Urinary bladder (tissue), 3 donors: ENCODE measurements at regions not wholly inside any gene's neighbourhood (a gene's known extent, or its start where the extent isn't known, plus 50 kb on each side); places are given as distances from the start of the nearest gene placed in this dataset.

Experiments
- DNase-seq: peaks from one replicate; pipeline ENCODE4 v3.0.0-alpha.2; 2015; ENCODE audit errors: extremely low spot score
- H3K27ac ChIP-seq: one replicate; pipeline ENCODE4 v1.5.1; 2013; ENCODE audit warnings: low read depth, mild to moderate bottlenecking, moderate library complexity
- H3K36me3 ChIP-seq: one replicate; pipeline ENCODE4 v1.6.1; 2013; ENCODE audit warnings: mild to moderate bottlenecking, moderate library complexity; ENCODE audit not compliant: insufficient read depth
- H3K4me1 ChIP-seq: one replicate; pipeline ENCODE4 v1.6.1; 2013; ENCODE audit warnings: mild to moderate bottlenecking, moderate library complexity; ENCODE audit not compliant: insufficient read depth
- H3K4me3 ChIP-seq: one replicate; pipeline ENCODE4 v1.5.1; 2013; ENCODE audit warnings: low read depth, low read length
- WGBS: extraction: QIAGEN DNeasy Blood & Tissue Kit; methylation state at CpG from one replicate; pipeline ENCODE4 v1.1.7; 2013; 5-methylcytosine and 5-hydroxymethylcytosine counted together
- donor health status: healthy with polysubstance abuse.
- donor health status: healthy.

- H3K36me3 ChIP-seq: no peaks in the 10 kb centered on the region
- no peak overlapping the region for H3K4me3 ChIP-seq
- no peak overlapping the region for H3K27ac ChIP-seq
- DNase-seq: peak; percentile 46
- H3K4me1 ChIP-seq: no peaks in the 10 kb centered on the region
- 31% methylated on average over 6 of the region's 6 CpGs for WGBS
These were observed 287.4 kb upstream of the LYPLAL1 start for GRCh38 chr1:218886101-218886871.

GRCh38 chr1:218887141-218887925 is 286.3 kb upstream of the LYPLAL1 start:
- H3K27ac ChIP-seq: no peak overlapping the region
- no peak for DNase-seq
- WGBS: 81% methylated on average over 5 of the region's 5 CpGs
- no peaks in the 10 kb centered on the region for H3K4me1 ChIP-seq
- no peak overlapping the region for H3K4me3 ChIP-seq
- no peaks in the 10 kb centered on the region for H3K36me3 ChIP-seq

DNA sequence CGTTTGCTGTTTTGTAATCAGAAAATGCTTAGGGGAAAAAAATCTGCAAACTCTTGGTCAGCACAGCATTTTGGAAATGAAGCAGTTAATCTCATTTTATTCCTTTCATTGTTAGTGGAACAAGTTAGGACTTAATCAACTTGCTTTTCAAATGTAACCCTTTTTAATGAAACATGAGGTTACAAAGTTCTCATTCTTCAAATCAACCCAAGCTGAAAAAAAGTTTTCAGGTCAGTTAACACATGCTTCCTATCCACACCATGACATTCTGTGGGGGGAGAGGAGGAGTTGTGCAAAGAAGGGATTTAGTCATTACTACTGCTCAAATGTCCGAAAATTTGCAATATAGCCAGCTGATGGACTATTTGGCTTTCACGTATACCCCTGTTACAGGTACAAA is 283.2 kb upstream of the LYPLAL1 start:
- Histone ChIP-seq H3K36me3 (no peaks in the 10 kb centered on the region), H3K27ac (no peak overlapping the region), H3K4me1 (no peaks in the 10 kb centered on the region), H3K4me3 (no peak overlapping the region)
- no peak for DNase-seq
- WGBS: 89% methylated on average over 3 of the region's 3 CpGs

- Histone ChIP-seq H3K4me3 (no peak overlapping the region), H3K4me1 (no peaks in the 10 kb centered on the region), H3K36me3 (no peaks in the 10 kb centered on the region), H3K27ac (no peak overlapping the region)
- WGBS: 31% methylated on average over 5 of the region's 5 CpGs
- DNase-seq: no peak
These were observed 282.1 kb upstream of the LYPLAL1 start for GRCh38 chr1:218891577-218891976.

GRCh38 chr1:218895064-218895587 is 278.6 kb upstream of the LYPLAL1 start:
- WGBS: 80% methylated on average over 3 of the region's 3 CpGs
- Histone ChIP-seq H3K27ac (no peak overlapping the region), H3K36me3 (no peaks in the 10 kb centered on the region), H3K4me3 (no peak overlapping the region), H3K4me1 (no peaks in the 10 kb centered on the region)
- DNase-seq: no peak

- H3K27ac ChIP-seq: no peak overlapping the region
- no peak overlapping the region for H3K4me3 ChIP-seq
- H3K36me3 ChIP-seq: no peaks in the 10 kb centered on the region
- no peaks in the 10 kb centered on the region for H3K4me1 ChIP-seq
- WGBS: 82% methylated on average over 5 of the region's 5 CpGs
- no peak for DNase-seq
These were observed 277.5 kb upstream of the LYPLAL1 start for GRCh38 chr1:218896202-218896601.

- 59% methylated on average over 2 of the region's 2 CpGs for WGBS
- no peak for DNase-seq
These were observed 274.8 kb upstream of the LYPLAL1 start for GRCh38 chr1:218898921-218899320.

DNA sequence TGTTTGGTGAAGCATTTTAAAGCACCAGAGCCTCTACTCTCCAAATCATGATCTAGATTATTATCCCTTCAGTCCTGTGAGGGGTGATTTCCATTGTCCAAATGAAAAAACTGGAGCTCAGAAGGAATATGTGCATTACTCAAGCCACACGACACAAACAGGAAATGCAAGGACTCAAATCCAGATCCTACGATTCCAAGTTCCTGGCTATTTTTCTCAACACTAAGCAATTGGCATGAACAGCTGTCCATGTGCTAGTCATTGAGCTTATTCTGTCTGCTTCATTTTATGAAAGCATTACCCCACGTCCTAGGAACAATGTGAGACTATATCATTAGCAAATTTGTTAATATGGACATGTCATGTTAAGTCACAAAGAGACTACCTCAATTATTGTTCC is 273.1 kb upstream of the LYPLAL1 start:
- no peak for DNase-seq
- H3K4me3 ChIP-seq: no peak overlapping the region
- H3K4me1 ChIP-seq: no peaks in the 10 kb centered on the region
- H3K36me3 ChIP-seq: no peaks in the 10 kb centered on the region
- 77% methylated on average over 3 of the region's 3 CpGs for WGBS
- H3K27ac ChIP-seq: no peak overlapping the region

More at GRCh38 chr1:218898921-218899320, 274.8 kb upstream of the LYPLAL1 start:
- H3K27ac ChIP-seq: no peak overlapping the region
- no peak overlapping the region for H3K4me3 ChIP-seq
- no peaks in the 10 kb centered on the region for H3K36me3 ChIP-seq
- H3K4me1 ChIP-seq: no peaks in the 10 kb centered on the region

DNA sequence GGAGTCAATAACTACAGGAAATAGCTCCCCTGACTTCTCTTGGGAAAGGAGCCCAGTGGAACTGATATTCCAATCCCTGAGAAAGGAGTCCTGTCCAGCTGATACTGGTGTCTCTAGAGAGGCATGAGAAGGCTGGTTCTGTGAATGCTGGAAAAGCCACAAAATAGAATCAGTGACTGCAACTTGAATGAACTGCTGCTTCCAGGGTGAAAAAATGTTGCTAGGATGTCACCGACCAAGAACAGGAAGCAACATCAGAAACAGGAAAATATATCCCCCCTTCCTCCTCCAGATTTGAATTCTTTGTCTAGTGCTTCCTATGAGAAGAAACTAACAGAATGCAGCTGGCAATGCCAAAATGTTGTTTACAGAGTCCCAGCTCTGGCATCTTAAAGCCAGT is 269.3 kb upstream of the LYPLAL1 start:
- Histone ChIP-seq H3K36me3 (no peaks in the 10 kb centered on the region), H3K27ac (no peak overlapping the region), H3K4me3 (no peak overlapping the region), H3K4me1 (no peaks in the 10 kb centered on the region)
- DNase-seq: no peak
- 60% methylated on average over 1 of the region's 1 CpG for WGBS

DNA sequence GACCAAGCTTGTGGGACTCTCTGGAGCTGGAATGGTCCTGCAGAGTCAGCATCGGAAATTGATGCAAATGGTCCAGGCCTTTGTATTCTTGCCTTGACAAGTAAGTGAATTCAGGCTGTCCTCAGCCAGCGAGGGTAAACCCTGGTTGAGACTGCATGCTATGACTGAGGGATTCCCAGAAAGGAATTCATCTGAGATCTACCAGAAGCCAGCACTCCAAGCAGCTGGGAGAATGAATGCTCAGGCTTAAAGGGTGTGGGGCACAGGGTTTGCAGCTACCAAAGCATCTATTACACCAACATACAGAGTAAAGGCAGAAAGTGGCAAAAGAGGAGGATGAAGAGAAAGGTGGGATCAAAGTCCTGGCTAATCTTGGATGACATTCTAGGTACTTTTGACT is 257.0 kb upstream of the LYPLAL1 start:
- Histone ChIP-seq H3K27ac (no peak overlapping the region), H3K36me3 (no peaks in the 10 kb centered on the region), H3K4me3 (no peak overlapping the region), H3K4me1 (no peaks in the 10 kb centered on the region)
- no peak for DNase-seq
- 89% methylated on average over 2 of the region's 2 CpGs for WGBS

- Histone ChIP-seq H3K4me1 (no peaks in the 10 kb centered on the region), H3K27ac (no peak overlapping the region), H3K4me3 (no peak overlapping the region), H3K36me3 (no peaks in the 10 kb centered on the region)
- WGBS: 71% methylated on average over 1 of the region's 1 CpG
- no peak for DNase-seq
These were observed 256.0 kb upstream of the LYPLAL1 start for GRCh38 chr1:218917656-218918055.

- Histone ChIP-seq H3K36me3 (no peaks in the 10 kb centered on the region), H3K27ac (no peak overlapping the region), H3K4me3 (no peak overlapping the region), H3K4me1 (no peaks in the 10 kb centered on the region)
- 67% methylated on average over 2 of the region's 2 CpGs for WGBS
- DNase-seq: no peak
These were observed 247.9 kb upstream of the LYPLAL1 start for GRCh38 chr1:218925777-218926176.

GRCh38 chr1:218926631-218927030 is 247.0 kb upstream of the LYPLAL1 start:
- Histone ChIP-seq H3K4me3 (no peak overlapping the region), H3K36me3 (no peaks in the 10 kb centered on the region), H3K27ac (no peak overlapping the region), H3K4me1 (no peaks in the 10 kb centered on the region)
- DNase-seq: no peak
- WGBS: 87% methylated on average over 2 of the region's 2 CpGs

- H3K4me3 ChIP-seq: no peak overlapping the region
- no peaks in the 10 kb centered on the region for H3K4me1 ChIP-seq
- H3K27ac ChIP-seq: no peak overlapping the region
- H3K36me3 ChIP-seq: no peaks in the 10 kb centered on the region
- DNase-seq: no peak
- 78% methylated on average over 3 of the region's 3 CpGs for WGBS
These were observed 243.7 kb upstream of the LYPLAL1 start for GRCh38 chr1:218930000-218930399.
